GM19324 (cell line): ENCODE measurements at regions not wholly inside any gene's neighbourhood (a gene's known extent, or its start where the extent isn't known, plus 50 kb on each side); places are given as distances from the start of the nearest gene placed in this dataset.

Experiments used
- ATAC-seq: cut with Tn5 transposase; IDR thresholded peaks from one replicate; pipeline ENCODE4 v1.9.1; 2021; ENCODE audit warnings: mild to moderate bottlenecking, moderate library complexity; ENCODE audit not compliant: unreplicated experiment, low FRiP score

DNA sequence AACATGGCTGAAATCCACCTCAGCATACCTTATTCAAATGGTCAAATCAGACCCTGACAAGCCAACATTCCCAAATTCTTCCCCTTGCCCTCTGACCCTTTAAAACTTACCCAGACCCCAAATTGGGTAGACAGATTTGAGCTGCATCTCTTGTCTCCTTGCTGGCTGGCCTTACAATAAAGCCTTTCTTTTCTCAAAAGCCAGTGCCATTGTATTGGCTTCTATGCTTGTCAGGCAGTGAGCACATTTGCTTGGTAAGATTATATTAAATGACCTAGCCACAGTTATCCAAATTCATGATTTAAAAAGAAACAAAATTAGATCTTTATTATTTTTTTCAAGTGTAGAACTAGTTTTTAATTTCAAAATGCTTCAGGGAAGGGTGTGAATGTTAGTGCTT lies 67.8 kb upstream of the FAM83B start:
- no peak for ATAC-seq

- no peak for ATAC-seq
Observed at GRCh38 chr6:54784011-54784410, 62.6 kb upstream of the FAM83B start.

DNA sequence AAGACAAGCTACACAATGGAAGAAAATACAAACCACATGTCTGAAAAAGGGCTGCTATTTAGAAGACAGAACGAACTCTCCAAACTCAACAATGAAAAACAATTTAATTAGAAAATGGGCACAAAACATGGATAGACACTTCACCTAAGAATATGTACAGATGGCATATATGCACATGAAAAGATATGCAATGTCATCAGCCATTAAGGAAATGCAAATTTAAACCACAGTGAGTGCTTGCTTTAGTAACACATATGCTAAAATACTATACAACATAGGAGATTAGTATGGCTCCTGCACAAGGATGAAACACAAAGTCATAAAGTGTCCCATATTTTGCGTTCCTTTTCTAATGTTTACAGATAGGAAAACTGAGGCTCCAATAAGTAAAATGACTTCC lies 60.4 kb upstream of the FAM83B start:
- ATAC-seq, result no peak

DNA sequence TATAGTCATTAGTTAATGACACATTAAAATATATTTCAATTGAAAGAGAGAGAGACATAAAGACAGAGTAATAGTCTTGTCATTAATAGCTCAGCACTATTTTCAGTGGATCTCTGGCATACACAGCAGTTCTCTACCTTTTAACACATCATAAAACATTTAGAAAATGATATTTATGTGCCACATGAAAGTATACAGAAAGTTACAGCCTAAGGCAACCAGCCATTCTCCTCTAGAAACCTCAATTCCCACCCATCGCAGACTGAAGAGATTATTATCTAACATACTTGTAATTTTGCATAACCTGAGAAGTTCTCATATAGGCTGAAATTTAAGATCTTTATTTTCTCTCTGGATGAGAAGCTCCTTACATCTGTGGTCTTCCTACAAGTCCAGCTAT lies 58.7 kb upstream of the FAM83B start:
- ATAC-seq, result no peak
